ENCODE measurements at regions not wholly inside any gene's neighbourhood (a gene's known extent, or its start where the extent isn't known, plus 50 kb on each side); places are given as distances from the start of the nearest gene placed in this dataset.

DNA sequence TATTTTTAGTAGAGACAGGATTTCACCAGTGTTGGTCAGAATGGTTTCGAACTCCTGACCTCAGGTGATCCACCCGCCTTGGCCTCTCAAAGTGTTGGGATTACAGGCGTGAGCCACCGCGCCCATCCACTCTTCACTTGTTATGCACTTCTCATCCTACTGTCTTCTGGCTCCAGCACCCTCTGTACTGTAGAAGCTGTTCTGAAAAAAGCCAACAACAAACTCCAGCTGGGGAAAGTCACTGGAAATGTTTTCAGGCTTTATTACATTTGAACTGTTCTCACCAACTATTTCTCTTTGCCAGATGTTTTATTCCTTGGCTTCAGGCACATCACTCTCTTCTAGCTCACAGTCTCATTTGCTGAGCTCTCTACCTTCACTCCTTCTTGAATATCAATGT, 122.5 kb upstream of the EGR2 start:
- ChIA-PET POLR2A (no interaction called here), RAD21 (ENCODE audit: unreplicated experiment) (no interaction called here), CTCF (no interaction called here), SMC1A (ENCODE audit: uncharacterized antibody, unreplicated experiment) (interaction anchor here (0.7 kb wide), 1 partner anchor 31 kb away, joined by 3 read pairs; no protein-coding TSS in a partner anchor)
- Histone ChIP-seq H3K9ac (ENCODE audit: control insufficient read depth, insufficient read depth, low read length) (no peak overlapping the region), H2AFZ (ENCODE audit: control insufficient read depth, low read depth, low read length) (no peak overlapping the region), H3K36me3 (ENCODE audit: control insufficient read depth in 2 of 2, insufficient read depth in 2 of 2, low read length in 1 of 2) (no peaks in the 10 kb centered on the region), H3K27me3 (replicated peaks in 1 of 2; ENCODE audit: control insufficient read depth in 2 of 2, insufficient read depth in 2 of 2, low read length in 1 of 2) (no peaks in the 10 kb centered on the region), H3K9me3 (replicated peaks; ENCODE audit: control insufficient read depth, insufficient read depth, low read length) (no peaks in the 10 kb centered on the region), H3K4me1 (ENCODE audit: control insufficient read depth, insufficient read depth, low read length) (no peaks in the 10 kb centered on the region), H3K4me2 (ENCODE audit: control insufficient read depth, insufficient read depth) (no peak overlapping the region), H3K79me2 (ENCODE audit: control insufficient read depth, insufficient read depth, low read length) (no peaks in the 10 kb centered on the region), H3K27ac (ENCODE audit: control insufficient read depth, insufficient read depth) (no peak overlapping the region), H3K4me3 (no peak overlapping the region), H4K20me1 (ENCODE audit: control insufficient read depth, insufficient read depth) (no peaks in the 10 kb centered on the region)
- WGBS (ENCODE audit: insufficient coverage, insufficient replicate concordance, low lambda C conversion rate, missing lambda C conversion rate), result 67% methylated on average over 5 of the region's 5 CpGs
- no peak for DNase-seq (ENCODE audit: low read depth, low spot score)
- no peak for FAIRE-seq
- no TSS peak for BruUV-seq (replicated peaks)
- ATAC-seq, result no peak
- TF ChIP-seq TARDBP (IDR thresholded peaks at IDR 0.05; ENCODE audit: borderline replicate concordance) (no peak), E2F8 (IDR thresholded peaks at IDR 0.05; ENCODE audit: low read depth, partially characterized antibody) (no peak), POU2F2 (IDR thresholded peaks at IDR 0.05; ENCODE audit: borderline replicate concordance, low read depth, low read length) (no peak), SP1 (IDR thresholded peaks at IDR 0.05; ENCODE audit: low read depth, low read length) (no peak), IKZF1 (conservative IDR thresholded peaks at IDR 0.05) (no peak), BACH1 (IDR thresholded peaks at IDR 0.05; ENCODE audit: borderline replicate concordance) (no peak)
- TF ChIP-seq, protein P1, sequence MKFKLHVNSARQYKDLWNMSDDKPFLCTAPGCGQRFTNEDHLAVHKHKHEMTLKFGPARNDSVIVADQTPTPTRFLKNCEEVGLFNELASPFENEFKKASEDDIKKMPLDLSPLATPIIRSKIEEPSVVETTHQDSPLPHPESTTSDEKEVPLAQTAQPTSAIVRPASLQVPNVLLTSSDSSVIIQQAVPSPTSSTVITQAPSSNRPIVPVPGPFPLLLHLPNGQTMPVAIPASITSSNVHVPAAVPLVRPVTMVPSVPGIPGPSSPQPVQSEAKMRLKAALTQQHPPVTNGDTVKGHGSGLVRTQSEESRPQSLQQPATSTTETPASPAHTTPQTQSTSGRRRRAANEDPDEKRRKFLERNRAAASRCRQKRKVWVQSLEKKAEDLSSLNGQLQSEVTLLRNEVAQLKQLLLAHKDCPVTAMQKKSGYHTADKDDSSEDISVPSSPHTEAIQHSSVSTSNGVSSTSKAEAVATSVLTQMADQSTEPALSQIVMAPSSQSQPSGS (IDR thresholded peaks at IDR 0.05; ENCODE audit: low read length), result no peak
- in situ Hi-C loops (cut with MboI), result no loop called here
- intact Hi-C loops (cut with micrococcal nuclease; ENCODE audit: unreplicated experiment), result no loop called here
